ENCODE measurements at regions not wholly inside any gene's neighbourhood (a gene's known extent, or its start where the extent isn't known, plus 50 kb on each side); places are given as distances from the start of the nearest gene placed in this dataset.
"Not testable (repeated sequence)": the region's sequence is repeated elsewhere in the genome, so short reads cannot be mapped to it uniquely, and the experiment has no call there.

DNA sequence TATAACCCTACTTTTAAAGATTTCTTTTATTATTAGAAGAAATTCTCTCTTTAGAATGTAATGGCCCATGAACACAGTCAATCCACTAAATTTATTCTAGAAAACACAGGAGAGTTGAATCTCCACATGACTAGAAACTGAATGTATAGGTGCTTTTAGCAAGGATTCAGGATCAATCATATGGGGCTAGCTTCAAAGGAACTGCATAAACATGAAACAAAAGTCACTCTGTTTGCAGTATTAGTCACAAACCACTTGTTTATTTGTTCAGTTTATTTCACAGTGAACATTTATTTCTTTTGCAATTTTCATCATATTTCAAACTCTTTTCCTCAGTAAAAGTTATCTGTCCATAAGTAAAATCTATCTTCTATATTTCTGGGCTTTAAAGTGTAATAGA is 1604.6 kb downstream of the PCDH18 start:
- ATAC-seq (no peak), DNase-seq (no peak)
- Histone ChIP-seq H3K27ac (no peak overlapping the region), H3K9me3 (no peaks in the 10 kb centered on the region), H3K36me3 (no peaks in the 10 kb centered on the region), H3K27me3 (no peaks in the 10 kb centered on the region), H3K4me3 (no peak overlapping the region), H3K4me1 (no peaks in the 10 kb centered on the region)
- intact Hi-C loops (cut with DNase I), result no loop called here
- TF ChIP-seq, protein P1, sequence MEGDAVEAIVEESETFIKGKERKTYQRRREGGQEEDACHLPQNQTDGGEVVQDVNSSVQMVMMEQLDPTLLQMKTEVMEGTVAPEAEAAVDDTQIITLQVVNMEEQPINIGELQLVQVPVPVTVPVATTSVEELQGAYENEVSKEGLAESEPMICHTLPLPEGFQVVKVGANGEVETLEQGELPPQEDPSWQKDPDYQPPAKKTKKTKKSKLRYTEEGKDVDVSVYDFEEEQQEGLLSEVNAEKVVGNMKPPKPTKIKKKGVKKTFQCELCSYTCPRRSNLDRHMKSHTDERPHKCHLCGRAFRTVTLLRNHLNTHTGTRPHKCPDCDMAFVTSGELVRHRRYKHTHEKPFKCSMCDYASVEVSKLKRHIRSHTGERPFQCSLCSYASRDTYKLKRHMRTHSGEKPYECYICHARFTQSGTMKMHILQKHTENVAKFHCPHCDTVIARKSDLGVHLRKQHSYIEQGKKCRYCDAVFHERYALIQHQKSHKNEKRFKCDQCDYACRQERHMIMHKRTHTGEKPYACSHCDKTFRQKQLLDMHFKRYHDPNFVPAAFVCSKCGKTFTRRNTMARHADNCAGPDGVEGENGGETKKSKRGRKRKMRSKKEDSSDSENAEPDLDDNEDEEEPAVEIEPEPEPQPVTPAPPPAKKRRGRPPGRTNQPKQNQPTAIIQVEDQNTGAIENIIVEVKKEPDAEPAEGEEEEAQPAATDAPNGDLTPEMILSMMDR (IDR thresholded peaks at IDR 0.05), result no peak
- TF ChIP-seq POLR2A (IDR thresholded peaks at IDR 0.05), result no peak

DNA sequence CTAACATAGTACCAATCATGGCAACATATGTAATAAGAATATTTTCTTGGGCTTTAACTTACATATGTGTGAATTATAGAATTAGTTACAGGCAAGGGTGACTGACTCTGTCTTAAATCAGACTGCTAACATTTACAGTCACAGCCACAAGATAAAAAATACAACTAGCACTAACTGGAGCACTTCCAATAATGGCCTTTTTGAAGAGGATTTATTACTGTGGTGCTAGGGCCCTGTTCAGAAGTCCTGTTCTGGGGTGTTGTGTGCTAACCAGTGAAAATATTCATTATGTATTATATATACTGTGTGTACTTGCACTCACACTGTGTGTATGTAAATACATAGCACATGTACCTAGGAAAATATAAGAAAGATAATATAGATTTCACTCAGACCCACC is 1611.2 kb downstream of the PCDH18 start:
- no peak overlapping the region for H3K27ac ChIP-seq
- no peak overlapping the region for H3K4me3 ChIP-seq
- intact Hi-C loops (cut with DNase I), result no loop called here
- DNase-seq (no peak), ATAC-seq (no peak)
- H3K4me1 ChIP-seq, result no peaks in the 10 kb centered on the region
- H3K9me3 ChIP-seq, result no peaks in the 10 kb centered on the region
- TF ChIP-seq, protein P1 (IDR thresholded peaks at IDR 0.05), result no peak
- no peak for TF ChIP-seq POLR2A (IDR thresholded peaks at IDR 0.05)
- H3K27me3 ChIP-seq, result no peaks in the 10 kb centered on the region
- H3K36me3 ChIP-seq, result no peaks in the 10 kb centered on the region

DNA sequence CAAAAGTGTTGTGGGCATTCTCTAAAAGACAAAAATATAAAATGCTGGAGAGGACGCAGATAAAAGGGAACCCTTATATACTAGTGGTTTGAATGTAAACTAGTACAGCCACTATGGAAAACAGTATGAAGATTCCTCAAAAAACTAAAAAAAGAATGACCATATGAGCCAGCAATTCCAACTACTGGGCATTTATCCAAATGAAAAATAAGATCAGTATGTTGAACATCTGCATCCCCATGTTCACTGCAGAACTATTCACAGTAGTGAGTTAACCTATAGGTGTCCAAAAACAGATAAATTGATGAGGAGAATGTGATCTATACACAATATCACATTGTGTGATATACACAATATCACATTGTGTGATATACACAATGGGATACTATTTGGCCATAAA is 1615.3 kb downstream of the PCDH18 start:
- ATAC-seq, result no peak
- intact Hi-C loops (cut with DNase I), result no loop called here

DNA sequence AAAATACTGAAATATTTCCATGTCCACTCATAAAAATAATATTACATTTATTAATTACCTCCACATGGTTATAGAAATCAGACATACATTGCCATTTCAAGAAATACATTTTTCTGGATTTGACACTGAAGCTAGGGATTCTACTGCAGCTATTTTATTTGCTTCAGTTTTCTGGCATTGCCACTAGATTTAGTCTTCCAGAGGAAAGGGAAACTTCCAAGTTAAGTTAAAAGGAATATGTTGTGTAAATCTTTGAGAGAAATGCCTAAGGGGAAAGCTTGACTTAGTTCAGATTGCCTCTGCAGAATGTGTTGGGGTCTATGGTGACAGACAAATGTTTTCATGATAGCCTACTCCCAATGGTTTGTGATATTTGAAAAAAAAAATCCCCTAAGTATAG is 1631.3 kb downstream of the PCDH18 start:
- DNase-seq (no peak), ATAC-seq (no peak)
- H3K4me1 ChIP-seq, result no peaks in the 10 kb centered on the region
- TF ChIP-seq, protein P1 (IDR thresholded peaks at IDR 0.05), result no peak
- no peak for TF ChIP-seq POLR2A (IDR thresholded peaks at IDR 0.05)
- peaks cover 0 to 3% of the 10 kb centered on the region in 2 donors for H3K27me3 ChIP-seq
- no peak overlapping the region for H3K27ac ChIP-seq
- no peaks in the 10 kb centered on the region for H3K36me3 ChIP-seq
- H3K4me3 ChIP-seq, result no peak overlapping the region
- intact Hi-C loops (cut with DNase I), result no loop called here
- H3K9me3 ChIP-seq, result no peaks in the 10 kb centered on the region

More for the DNA sequence above, 1615.3 kb downstream of the PCDH18 start:
- Histone ChIP-seq H3K4me1 (no peaks in the 10 kb centered on the region), H3K36me3 (no peaks in the 10 kb centered on the region), H3K9me3 (no peaks in the 10 kb centered on the region), H3K4me3 (no peak overlapping the region), H3K27ac (no peak overlapping the region), H3K27me3 (no peaks in the 10 kb centered on the region)
- no peak for TF ChIP-seq POLR2A (IDR thresholded peaks at IDR 0.05)
- TF ChIP-seq, protein P1 (IDR thresholded peaks at IDR 0.05), result no peak
- WGBS (ENCODE audit: insufficient coverage, low coverage, low lambda C conversion rate, missing lambda C conversion rate), result 30% methylated on average over 1 of the region's 1 CpG
- no peak for DNase-seq

DNA sequence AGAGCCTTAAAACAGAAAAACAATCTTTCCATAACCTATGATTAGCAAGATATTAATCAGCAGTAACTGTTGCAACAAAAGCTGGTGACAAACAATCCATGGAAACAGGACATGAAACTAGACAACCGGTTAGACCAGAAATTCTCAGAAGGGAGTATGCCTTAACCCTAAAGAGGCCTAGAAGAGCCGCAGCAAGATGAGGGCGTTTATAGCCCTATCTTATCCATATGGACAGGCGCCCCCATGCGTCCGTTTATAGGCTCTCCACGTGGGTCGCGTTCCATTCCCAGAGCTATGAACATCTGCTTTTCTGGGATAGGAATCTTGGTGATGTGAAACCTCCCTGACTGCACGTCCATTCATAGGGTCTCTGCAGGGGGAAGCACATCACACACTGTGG is 1662.7 kb upstream of the PABPC4L start:
- TF ChIP-seq, protein P1 (IDR thresholded peaks at IDR 0.05), result peak in 3 of 4 donors; percentile 18 to 43 (median 37)
- H3K9me3 ChIP-seq; ATAC-seq; intact Hi-C loops (cut with DNase I); H3K4me3 ChIP-seq; H3K4me1 ChIP-seq; H3K36me3 ChIP-seq; H3K27ac ChIP-seq; H3K27me3 ChIP-seq: not testable (repeated sequence)
- peak in 2 of 3 donors; percentile 29 to 48 for DNase-seq
- 16% methylated on average over 4 of the region's 10 CpGs for WGBS (ENCODE audit: insufficient coverage, low coverage, low lambda C conversion rate, missing lambda C conversion rate)
